Heart right ventricle (tissue), 16 donors: ENCODE measurements at regions not wholly inside any gene's neighbourhood (a gene's known extent, or its start where the extent isn't known, plus 50 kb on each side); places are given as distances from the start of the nearest gene placed in this dataset.

ENCODE experiments used
- ATAC-seq, 8 donors: fragments of 200-7000 bp; cut with Tn5 transposase; one replicate each; pipeline ENCODE4 v1.9.1; 2020; ENCODE audit warnings: mild to moderate bottlenecking in 8 of 8, moderate library complexity in 8 of 8, moderate number of reproducible peaks in 1 of 8
- DNase-seq, 2 donors: peaks; one replicate each; pipeline ENCODE4 v3.0.0-alpha.2; 2020
- H3K27ac ChIP-seq, 10 donors: fragments of 200-600 bp; sonication (generic) in 2 of 10; one replicate each; pipeline versions ENCODE4 v1.5.0 to v1.8.0; 2020 to 2022; ENCODE audit warnings: mild to moderate bottlenecking in 3 of 10
- H3K27me3 ChIP-seq, 7 donors: fragments of 200-600 bp; one replicate each; pipeline ENCODE4 v1.8.0; 2021 to 2022; ENCODE audit warnings: mild to moderate bottlenecking in 2 of 7
- H3K36me3 ChIP-seq, 9 donors: fragments of 200-600 bp; sonication (generic) in 1 of 9; one replicate each; pipeline versions ENCODE4 v1.5.0 to v1.8.0; 2020 to 2022; ENCODE audit warnings: mild to moderate bottlenecking in 2 of 9
- H3K4me1 ChIP-seq, 9 donors: fragments of 200-600 bp; sonication (generic) in 1 of 9; one replicate each; pipeline versions ENCODE4 v1.5.0 to v1.8.0; 2020 to 2022; ENCODE audit warnings: mild to moderate bottlenecking in 4 of 9
- H3K4me3 ChIP-seq, 10 donors: fragments of 200-600 bp; sonication (generic) in 2 of 10; one replicate each; pipeline versions ENCODE4 v1.5.0 to v1.8.0; 2020 to 2022; ENCODE audit warnings: mild to moderate bottlenecking in 7 of 10, moderate library complexity in 2 of 10
- H3K9me3 ChIP-seq, 11 donors: fragments of 200-600 bp in 10 of 11; sonication (generic) in 2 of 11; one replicate each; pipeline versions ENCODE4 v1.5.0 to v1.8.0; 2013 to 2022; ENCODE audit warnings: mild to moderate bottlenecking in 2 of 11, control low read depth in 1 of 11, moderate library complexity in 1 of 11
- CTCF ChIP-seq, 9 donors: fragments of 200-600 bp; sonication (generic) in 2 of 9; IDR thresholded peaks; one replicate each; pipeline versions ENCODE4 v1.5.0 to v1.8.0; 2021 to 2022; ENCODE audit warnings: antibody characterized with exemption in 9 of 9, mild to moderate bottlenecking in 5 of 9, moderate library complexity in 1 of 9
- WGBS, 2 donors: extraction: QIAGEN DNeasy Blood & Tissue Kit; methylation state at CpG; one replicate each; pipeline ENCODE4 v1.1.7; 2013; ENCODE audit warnings: inconsistent platforms in 1 of 2; 5-methylcytosine and 5-hydroxymethylcytosine counted together
- intact Hi-C, 10 donors: fragments of 100-400 bp; cut with DNase I; formaldehyde crosslinking; loops; one replicate each; pipeline versions ENCODE4 v1.11.1 to v1.14.2; 2022
- donor health status: Arrhythmogenic right ventricular cardiomyopathy.
- donor health status: ischemic (EF 13 %, LVEDD 7.1; RV severe dilation, severe dysfunction).
- donor health status: healthy with polysubstance abuse.
- donor health status: DM: no; HTN: yes; CAD: no.
- donor health status: DM: no; HTN: no; CAD: no.
- donor health status: ischemic (EF 25% LVEDD 6.9; RV normal size, moderate dysfunction).
- donor health status: ischemic (EF 25% LVEDD 5.7; RV mildly dilated, moderate dysfunction).
- donor health status: healthy.
- donor health status: DM: yes; HTN: yes; CAD: no.
- donor health status: Ischemic cardiomyopathy.
- donor health status: ischemic (EF 35%, LVEDD 5.7; RV mildly dilated, moderate dysfunction).
- donor health status: nonischemic (EF 11% LVEDD 7.7; RV severe dilation, severe dysfunction).
- donor health status: DM: yes; HTN: yes; CAD: no.
- donor health status: PGD.
- donor health status: ischemic (EF 29% LVEDD 5.4; RV normal size, mild dysfunction).
- donor health status: nonischemic (EF 23%, LVEDD 6.1; RV moderate dilation, normal function).

- 87 to 92% methylated on average over 4 of the region's 4 CpGs for WGBS, 2 donors
- ATAC-seq (no peak), DNase-seq (no peak)
- intact Hi-C loops: no loop called here
- no peak for TF ChIP-seq CTCF (IDR thresholded peaks at IDR 0.05)
- H3K4me3 ChIP-seq: no peak overlapping the region
- H3K9me3 ChIP-seq: no peaks in the 10 kb centered on the region
- H3K27ac ChIP-seq: no peak overlapping the region
- H3K36me3 ChIP-seq: no peaks in the 10 kb centered on the region
- peaks cover 0 to 2% (median 0%) of the 10 kb centered on the region in 7 donors for H3K27me3 ChIP-seq
- H3K4me1 ChIP-seq: no peaks in the 10 kb centered on the region
These were observed 180.3 kb upstream of the LRIG3 start for GRCh38 chr12:59100585-59100984.

- no peak for ATAC-seq
- TF ChIP-seq CTCF (IDR thresholded peaks at IDR 0.05): no peak
- DNase-seq: no peak
- no peak overlapping the region for H3K27ac ChIP-seq
- no peaks in the 10 kb centered on the region for H3K9me3 ChIP-seq
- H3K27me3 ChIP-seq: peaks cover 0 to 2% (median 0%) of the 10 kb centered on the region in 7 donors
- intact Hi-C loops: no loop called here
- no peak overlapping the region for H3K4me3 ChIP-seq
- H3K4me1 ChIP-seq: no peaks in the 10 kb centered on the region
- H3K36me3 ChIP-seq: no peaks in the 10 kb centered on the region
- WGBS, 2 donors: 86 to 92% methylated on average over 1 of the region's 1 CpG
These were observed 177.6 kb upstream of the LRIG3 start for GRCh38 chr12:59097876-59098275.

GRCh38 chr12:59096246-59096645 is 175.9 kb upstream of the LRIG3 start:
- H3K27me3 ChIP-seq: peaks cover 0 to 2% (median 0%) of the 10 kb centered on the region in 7 donors
- ATAC-seq (no peak), DNase-seq (no peak)
- no peaks in the 10 kb centered on the region for H3K36me3 ChIP-seq
- H3K4me3 ChIP-seq: no peak overlapping the region
- H3K9me3 ChIP-seq: no peaks in the 10 kb centered on the region
- intact Hi-C loops: no loop called here
- no peak for TF ChIP-seq CTCF (IDR thresholded peaks at IDR 0.05)
- no peaks in the 10 kb centered on the region for H3K4me1 ChIP-seq
- no peak overlapping the region for H3K27ac ChIP-seq

- 96 to 99% methylated on average over 1 of the region's 1 CpG for WGBS, 2 donors
- TF ChIP-seq CTCF (IDR thresholded peaks at IDR 0.05): no peak
These were observed 172.9 kb upstream of the LRIG3 start for GRCh38 chr12:59093073-59093772.

More at GRCh38 chr12:59093073-59093772, 172.9 kb upstream of the LRIG3 start:
- intact Hi-C loops: no loop called here
- H3K4me3 ChIP-seq: no peak overlapping the region
- H3K27me3 ChIP-seq: peaks cover 0 to 2% (median 0%) of the 10 kb centered on the region in 7 donors
- no peaks in the 10 kb centered on the region for H3K4me1 ChIP-seq
- H3K27ac ChIP-seq: no peak overlapping the region
- no peak for DNase-seq
- no peaks in the 10 kb centered on the region for H3K36me3 ChIP-seq
- H3K9me3 ChIP-seq: no peaks in the 10 kb centered on the region
- ATAC-seq: no peak
